ENCODE measurements at regions not wholly inside any gene's neighbourhood (a gene's known extent, or its start where the extent isn't known, plus 50 kb on each side); places are given as distances from the start of the nearest gene placed in this dataset.

- no peak for TF ChIP-seq EP300 (IDR thresholded peaks at IDR 0.05; ENCODE audit: borderline replicate concordance)
- TF ChIP-seq FOXM1 (IDR thresholded peaks at IDR 0.05; ENCODE audit: borderline replicate concordance, low read depth): no peak
- TF ChIP-seq YY1 (IDR thresholded peaks at IDR 0.05; ENCODE audit: low read depth): no peak
Observed at GRCh38 chr7:32357535-32358277, 132.5 kb downstream of the LSM5 start.

Data from Ishikawa (cell line).